ENCODE measurements at regions not wholly inside any gene's neighbourhood (a gene's known extent, or its start where the extent isn't known, plus 50 kb on each side); places are given as distances from the start of the nearest gene placed in this dataset.

DNA sequence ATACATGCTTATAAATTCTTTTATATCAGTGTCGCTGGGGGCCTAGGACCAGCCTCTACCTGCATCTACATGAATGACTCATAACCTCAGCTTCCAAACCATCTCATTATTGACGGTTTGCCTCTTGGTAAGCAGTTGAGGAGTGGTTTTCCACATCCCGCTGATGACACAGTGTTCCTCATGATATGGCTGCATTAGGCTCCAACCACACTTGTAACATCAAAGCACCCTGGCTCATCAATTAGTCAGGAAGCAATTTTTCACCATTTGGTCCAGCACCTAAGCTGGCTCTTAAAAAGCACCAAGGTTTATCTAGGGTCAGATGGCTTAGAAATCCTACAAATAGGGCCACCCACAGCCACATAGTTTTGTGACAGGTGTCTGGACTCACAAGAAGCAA, 402.4 kb downstream of the ARHGEF28 start:
- DNase-seq (ENCODE audit: low spot score) = no peak
- no peak overlapping the region for H3K4me3 Mint-ChIP-seq
- no peak for ATAC-seq

DNA sequence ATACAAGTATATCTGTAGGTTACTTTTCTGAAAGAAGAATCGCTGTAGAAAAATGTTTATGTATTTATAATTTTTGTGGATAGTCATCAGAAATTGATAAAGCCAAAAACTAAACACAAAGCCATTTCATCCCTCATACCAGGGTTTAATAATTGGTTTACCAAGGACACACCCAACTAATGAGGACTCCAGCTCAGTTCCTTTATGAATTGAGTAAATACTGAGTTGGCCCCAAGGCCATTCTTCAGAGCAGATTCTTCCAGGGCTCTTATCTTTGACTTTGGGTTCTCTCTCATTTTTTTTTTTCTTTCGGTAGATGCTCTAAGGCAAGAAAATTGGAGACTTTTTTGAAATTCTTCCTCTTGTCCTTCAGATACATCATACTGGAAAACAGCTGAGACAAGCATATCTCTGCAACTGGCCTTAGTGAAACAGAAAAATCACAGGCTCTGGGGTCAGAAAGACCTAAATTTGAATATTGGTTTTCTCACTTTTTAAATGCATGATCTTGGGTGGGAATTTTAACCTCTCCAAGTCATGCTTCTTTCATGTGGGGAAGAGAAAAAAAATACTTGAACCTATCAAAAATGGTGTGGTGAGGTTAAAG, 401.8 kb downstream of the ARHGEF28 start:
- Histone ChIP-seq H3K27me3 (ENCODE audit: insufficient read depth) (no peaks in the 10 kb centered on the region), H4K20me1 (replicated peaks; ENCODE audit: insufficient read depth) (no peaks in the 10 kb centered on the region; the same call in 1 of the 2 replicates), H3K27ac (ENCODE audit: low read depth) (no peak overlapping the region), H3K36me3 (ENCODE audit: insufficient read depth) (no peaks in the 10 kb centered on the region), H2AFZ (no peak overlapping the region), H3K79me2 (replicated peaks; ENCODE audit: insufficient read depth) (no peaks in the 10 kb centered on the region), H3K9me2 (ENCODE audit: insufficient read depth) (no peaks in the 10 kb centered on the region), H3F3A (replicated peaks; ENCODE audit: low read depth) (no peaks in the 10 kb centered on the region), H3K4me3 (no peak overlapping the region), H3K4me2 (no peak overlapping the region), H3K4me1 (ENCODE audit: insufficient read depth) (no peaks in the 10 kb centered on the region; the same call in 1 of the 2 replicates)
- ATAC-seq (no peak), DNase-seq (ENCODE audit: low spot score) (no peak)
- H3K4me3 Mint-ChIP-seq = no peak overlapping the region
- no peaks in the 10 kb centered on the region for H3K9me3 Mint-ChIP-seq
- H3K36me3 Mint-ChIP-seq (ENCODE audit: low read depth) = no peaks in the 10 kb centered on the region
- no peak overlapping the region for H3K27ac Mint-ChIP-seq
- peaks cover 8% of the 10 kb centered on the region for H3K4me1 Mint-ChIP-seq
- H3K27me3 Mint-ChIP-seq (ENCODE audit: insufficient read depth, low read depth, poor library complexity) = no peaks in the 10 kb centered on the region
- TF ChIP-seq, protein P1, sequence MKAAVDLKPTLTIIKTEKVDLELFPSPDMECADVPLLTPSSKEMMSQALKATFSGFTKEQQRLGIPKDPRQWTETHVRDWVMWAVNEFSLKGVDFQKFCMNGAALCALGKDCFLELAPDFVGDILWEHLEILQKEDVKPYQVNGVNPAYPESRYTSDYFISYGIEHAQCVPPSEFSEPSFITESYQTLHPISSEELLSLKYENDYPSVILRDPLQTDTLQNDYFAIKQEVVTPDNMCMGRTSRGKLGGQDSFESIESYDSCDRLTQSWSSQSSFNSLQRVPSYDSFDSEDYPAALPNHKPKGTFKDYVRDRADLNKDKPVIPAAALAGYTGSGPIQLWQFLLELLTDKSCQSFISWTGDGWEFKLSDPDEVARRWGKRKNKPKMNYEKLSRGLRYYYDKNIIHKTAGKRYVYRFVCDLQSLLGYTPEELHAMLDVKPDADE (IDR thresholded peaks at IDR 0.05) = no peak
- no peak for TF ChIP-seq POLR2AphosphoS5 (IDR thresholded peaks at IDR 0.05; ENCODE audit: low read depth)
- TF ChIP-seq NANOG (IDR thresholded peaks at IDR 0.05; ENCODE audit: borderline replicate concordance) = no peak
- no peak for TF ChIP-seq ZNF114 (CRISPR knock-in tag; IDR thresholded peaks at IDR 0.05)
- TF ChIP-seq ZNF331 (CRISPR knock-in tag; IDR thresholded peaks at IDR 0.05; ENCODE audit: low read depth) = no peak
- no peak for TF ChIP-seq EZH2phosphoT487 (IDR thresholded peaks at IDR 0.05; ENCODE audit: unreplicated experiment)
- TF ChIP-seq CREB1 (CRISPR knock-in tag; IDR thresholded peaks at IDR 0.05; ENCODE audit: low read depth) = no peak
- no peak for TF ChIP-seq STAT1 (IDR thresholded peaks at IDR 0.05; ENCODE audit: unreplicated experiment)
- no peak for TF ChIP-seq EZH2 (IDR thresholded peaks at IDR 0.05; ENCODE audit: low read depth, unreplicated experiment)
- TF ChIP-seq JUNB (IDR thresholded peaks at IDR 0.05; ENCODE audit: unreplicated experiment) = no peak
- TF ChIP-seq, protein P2, sequence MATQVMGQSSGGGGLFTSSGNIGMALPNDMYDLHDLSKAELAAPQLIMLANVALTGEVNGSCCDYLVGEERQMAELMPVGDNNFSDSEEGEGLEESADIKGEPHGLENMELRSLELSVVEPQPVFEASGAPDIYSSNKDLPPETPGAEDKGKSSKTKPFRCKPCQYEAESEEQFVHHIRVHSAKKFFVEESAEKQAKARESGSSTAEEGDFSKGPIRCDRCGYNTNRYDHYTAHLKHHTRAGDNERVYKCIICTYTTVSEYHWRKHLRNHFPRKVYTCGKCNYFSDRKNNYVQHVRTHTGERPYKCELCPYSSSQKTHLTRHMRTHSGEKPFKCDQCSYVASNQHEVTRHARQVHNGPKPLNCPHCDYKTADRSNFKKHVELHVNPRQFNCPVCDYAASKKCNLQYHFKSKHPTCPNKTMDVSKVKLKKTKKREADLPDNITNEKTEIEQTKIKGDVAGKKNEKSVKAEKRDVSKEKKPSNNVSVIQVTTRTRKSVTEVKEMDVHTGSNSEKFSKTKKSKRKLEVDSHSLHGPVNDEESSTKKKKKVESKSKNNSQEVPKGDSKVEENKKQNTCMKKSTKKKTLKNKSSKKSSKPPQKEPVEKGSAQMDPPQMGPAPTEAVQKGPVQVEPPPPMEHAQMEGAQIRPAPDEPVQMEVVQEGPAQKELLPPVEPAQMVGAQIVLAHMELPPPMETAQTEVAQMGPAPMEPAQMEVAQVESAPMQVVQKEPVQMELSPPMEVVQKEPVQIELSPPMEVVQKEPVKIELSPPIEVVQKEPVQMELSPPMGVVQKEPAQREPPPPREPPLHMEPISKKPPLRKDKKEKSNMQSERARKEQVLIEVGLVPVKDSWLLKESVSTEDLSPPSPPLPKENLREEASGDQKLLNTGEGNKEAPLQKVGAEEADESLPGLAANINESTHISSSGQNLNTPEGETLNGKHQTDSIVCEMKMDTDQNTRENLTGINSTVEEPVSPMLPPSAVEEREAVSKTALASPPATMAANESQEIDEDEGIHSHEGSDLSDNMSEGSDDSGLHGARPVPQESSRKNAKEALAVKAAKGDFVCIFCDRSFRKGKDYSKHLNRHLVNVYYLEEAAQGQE (IDR thresholded peaks at IDR 0.05; ENCODE audit: unreplicated experiment) = no peak
- TF ChIP-seq CTCF (conservative IDR thresholded peaks at IDR 0.05; ENCODE audit: low read depth in 2 of 2) = no peak

More for the DNA sequence above, 402.4 kb downstream of the ARHGEF28 start:
- TF ChIP-seq EZH2 (IDR thresholded peaks at IDR 0.05; ENCODE audit: low read depth, unreplicated experiment) (no peak), ZNF331 (CRISPR knock-in tag; IDR thresholded peaks at IDR 0.05; ENCODE audit: low read depth) (no peak)
- H3K9me3 Mint-ChIP-seq = no peaks in the 10 kb centered on the region
- Histone ChIP-seq H3F3A (replicated peaks; ENCODE audit: low read depth) (no peaks in the 10 kb centered on the region), H3K36me3 (ENCODE audit: insufficient read depth) (no peaks in the 10 kb centered on the region), H3K79me2 (replicated peaks; ENCODE audit: insufficient read depth) (no peaks in the 10 kb centered on the region), H2AFZ (no peak overlapping the region), H3K27me3 (ENCODE audit: insufficient read depth) (no peaks in the 10 kb centered on the region), H3K27ac (ENCODE audit: low read depth) (no peak overlapping the region), H3K9me2 (ENCODE audit: insufficient read depth) (no peaks in the 10 kb centered on the region), H3K4me2 (no peak overlapping the region), H3K4me1 (ENCODE audit: insufficient read depth) (no peaks in the 10 kb centered on the region; the same call in 1 of the 2 replicates), H3K4me3 (no peak overlapping the region), H4K20me1 (replicated peaks; ENCODE audit: insufficient read depth) (no peaks in the 10 kb centered on the region; the same call in 1 of the 2 replicates)
- H3K4me1 Mint-ChIP-seq = peaks cover 8% of the 10 kb centered on the region
- H3K27me3 Mint-ChIP-seq (ENCODE audit: insufficient read depth, low read depth, poor library complexity) = no peaks in the 10 kb centered on the region
- H3K36me3 Mint-ChIP-seq (ENCODE audit: low read depth) = no peaks in the 10 kb centered on the region
- no peak overlapping the region for H3K27ac Mint-ChIP-seq

All from GM23338 (cell line).